WERI-Rb-1 (cell line): ENCODE measurements at regions not wholly inside any gene's neighbourhood (a gene's known extent, or its start where the extent isn't known, plus 50 kb on each side); places are given as distances from the start of the nearest gene placed in this dataset.

ENCODE experiments used
- DNase-seq: peaks from one replicate; pipeline ENCODE4 v3.0.0-alpha.2; 2020
- H3K27ac ChIP-seq: fragments of 250-450 bp; sonication (Bioruptor Pico); 2 replicates; pipeline ENCODE4 v1.5.1; 2020; ENCODE audit warnings: mild to moderate bottlenecking, moderate library complexity
- H3K27me3 ChIP-seq: fragments of 250-450 bp; sonication (Bioruptor Pico); 2 replicates; pipeline ENCODE4 v1.5.1; 2021; ENCODE audit warnings: mild to moderate bottlenecking, low read depth, moderate library complexity; ENCODE audit not compliant: insufficient read depth, severe bottlenecking
- H3K36me3 ChIP-seq: fragments of 250-450 bp; sonication (Bioruptor Pico); 2 replicates; pipeline ENCODE4 v1.5.1; 2020; ENCODE audit warnings: mild to moderate bottlenecking, moderate library complexity
- H3K4me3 ChIP-seq: 2 replicates; pipeline ENCODE4 v1.5.1; 2011; ENCODE audit warnings: low read depth, mild to moderate bottlenecking, control low read depth, low read length
- H3K9me3 ChIP-seq: fragments of 250-450 bp; sonication (Bioruptor Pico); 2 replicates; pipeline ENCODE4 v1.5.1; 2021; ENCODE audit warnings: mild to moderate bottlenecking, moderate library complexity; ENCODE audit not compliant: severe bottlenecking
- CTCF ChIP-seq: IDR thresholded peaks from 2 replicates; pipeline ENCODE4 v1.5.1; 2011; ENCODE audit warnings: low read depth, mild to moderate bottlenecking, control low read depth, inconsistent platforms, low read length

- H3K27me3 ChIP-seq: peaks cover 28% of the 10 kb centered on the region
- no peaks in the 10 kb centered on the region for H3K9me3 ChIP-seq
- no peak overlapping the region for H3K27ac ChIP-seq
- DNase-seq: no peak
- no peak overlapping the region for H3K4me3 ChIP-seq
- no peak for TF ChIP-seq CTCF
- H3K36me3 ChIP-seq: no peaks in the 10 kb centered on the region
These were observed 78.8 kb upstream of the THBS1 start for GRCh38 chr15:39502082-39502447.

GRCh38 chr15:39502611-39503195 is 78.2 kb upstream of the THBS1 start:
- DNase-seq: no peak
- Histone ChIP-seq H3K27ac (no peak overlapping the region), H3K9me3 (no peaks in the 10 kb centered on the region), H3K27me3 (peaks cover 25% of the 10 kb centered on the region), H3K36me3 (no peaks in the 10 kb centered on the region), H3K4me3 (no peak overlapping the region)
- no peak for TF ChIP-seq CTCF

- DNase-seq: no peak
- Histone ChIP-seq H3K9me3 (no peaks in the 10 kb centered on the region), H3K36me3 (no peaks in the 10 kb centered on the region), H3K4me3 (no peak overlapping the region), H3K27me3 (peaks cover 24% of the 10 kb centered on the region), H3K27ac (no peak overlapping the region)
- no peak for TF ChIP-seq CTCF
These were observed 77.4 kb upstream of the THBS1 start for GRCh38 chr15:39503526-39503925.

- no peaks in the 10 kb centered on the region for H3K36me3 ChIP-seq
- TF ChIP-seq CTCF: no peak
- DNase-seq: no peak
- H3K9me3 ChIP-seq: no peaks in the 10 kb centered on the region
- peaks cover 27% of the 10 kb centered on the region for H3K27me3 ChIP-seq
- H3K27ac ChIP-seq: no peak overlapping the region
- no peak overlapping the region for H3K4me3 ChIP-seq
These were observed 76.1 kb upstream of the THBS1 start for GRCh38 chr15:39504808-39505207.

GRCh38 chr15:39506146-39506545 is 74.7 kb upstream of the THBS1 start:
- Histone ChIP-seq H3K27ac (no peak overlapping the region), H3K36me3 (no peaks in the 10 kb centered on the region), H3K9me3 (no peaks in the 10 kb centered on the region), H3K27me3 (peaks cover 37% of the 10 kb centered on the region), H3K4me3 (no peak overlapping the region)
- TF ChIP-seq CTCF: no peak
- DNase-seq: no peak

GRCh38 chr15:39508536-39508935 is 72.3 kb upstream of the THBS1 start:
- no peaks in the 10 kb centered on the region for H3K36me3 ChIP-seq
- H3K27ac ChIP-seq: no peak overlapping the region
- no peak for TF ChIP-seq CTCF
- H3K9me3 ChIP-seq: no peaks in the 10 kb centered on the region
- H3K27me3 ChIP-seq: peaks cover 47% of the 10 kb centered on the region
- DNase-seq: no peak
- H3K4me3 ChIP-seq: no peak overlapping the region
